ENCODE measurements at regions not wholly inside any gene's neighbourhood (a gene's known extent, or its start where the extent isn't known, plus 50 kb on each side); places are given as distances from the start of the nearest gene placed in this dataset.

DNA sequence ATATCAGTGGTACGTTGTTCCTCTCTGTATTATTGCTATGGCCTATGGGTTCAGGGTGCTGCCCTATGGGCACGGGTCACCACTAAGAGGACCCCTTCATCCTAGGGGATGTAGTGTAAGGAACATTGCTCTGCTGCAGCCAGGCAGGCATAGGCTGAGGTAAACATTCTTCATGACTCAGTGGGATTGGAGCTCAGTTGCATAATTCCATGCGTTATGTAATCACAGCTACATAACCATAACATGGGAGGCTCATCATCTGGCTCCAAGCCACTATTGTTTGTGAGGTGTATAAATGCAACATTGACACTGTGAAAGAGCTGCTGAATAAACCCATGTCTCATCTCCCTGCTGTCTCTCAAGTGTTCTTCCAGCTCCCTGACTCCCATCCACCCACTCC lies 375.2 kb downstream of the MAGEE1 start:
- TF ChIP-seq, protein P1, sequence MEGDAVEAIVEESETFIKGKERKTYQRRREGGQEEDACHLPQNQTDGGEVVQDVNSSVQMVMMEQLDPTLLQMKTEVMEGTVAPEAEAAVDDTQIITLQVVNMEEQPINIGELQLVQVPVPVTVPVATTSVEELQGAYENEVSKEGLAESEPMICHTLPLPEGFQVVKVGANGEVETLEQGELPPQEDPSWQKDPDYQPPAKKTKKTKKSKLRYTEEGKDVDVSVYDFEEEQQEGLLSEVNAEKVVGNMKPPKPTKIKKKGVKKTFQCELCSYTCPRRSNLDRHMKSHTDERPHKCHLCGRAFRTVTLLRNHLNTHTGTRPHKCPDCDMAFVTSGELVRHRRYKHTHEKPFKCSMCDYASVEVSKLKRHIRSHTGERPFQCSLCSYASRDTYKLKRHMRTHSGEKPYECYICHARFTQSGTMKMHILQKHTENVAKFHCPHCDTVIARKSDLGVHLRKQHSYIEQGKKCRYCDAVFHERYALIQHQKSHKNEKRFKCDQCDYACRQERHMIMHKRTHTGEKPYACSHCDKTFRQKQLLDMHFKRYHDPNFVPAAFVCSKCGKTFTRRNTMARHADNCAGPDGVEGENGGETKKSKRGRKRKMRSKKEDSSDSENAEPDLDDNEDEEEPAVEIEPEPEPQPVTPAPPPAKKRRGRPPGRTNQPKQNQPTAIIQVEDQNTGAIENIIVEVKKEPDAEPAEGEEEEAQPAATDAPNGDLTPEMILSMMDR (IDR thresholded peaks at IDR 0.05), result no peak
- TF ChIP-seq ZFX (IDR thresholded peaks at IDR 0.05; ENCODE audit: borderline replicate concordance), result no peak

Data from 22Rv1 (cell line).